HTR-8/SVneo (cell line): ENCODE measurements at regions not wholly inside any gene's neighbourhood (a gene's known extent, or its start where the extent isn't known, plus 50 kb on each side); places are given as distances from the start of the nearest gene placed in this dataset.
"Not testable (repeated sequence)": the region's sequence is repeated elsewhere in the genome, so short reads cannot be mapped to it uniquely, and the experiment has no call there.

Source experiments
- DNase-seq: peaks from one replicate; pipeline ENCODE4 v3.0.0; 2011; ENCODE audit warnings: low spot score, mixed read lengths; ENCODE audit not compliant: insufficient read length
- FAIRE-seq: peaks from 2 replicates; lab custom pipeline; 2011; peaks lifted over from hg19 to GRCh38; lab: Jason Lieb, UNC

DNA sequence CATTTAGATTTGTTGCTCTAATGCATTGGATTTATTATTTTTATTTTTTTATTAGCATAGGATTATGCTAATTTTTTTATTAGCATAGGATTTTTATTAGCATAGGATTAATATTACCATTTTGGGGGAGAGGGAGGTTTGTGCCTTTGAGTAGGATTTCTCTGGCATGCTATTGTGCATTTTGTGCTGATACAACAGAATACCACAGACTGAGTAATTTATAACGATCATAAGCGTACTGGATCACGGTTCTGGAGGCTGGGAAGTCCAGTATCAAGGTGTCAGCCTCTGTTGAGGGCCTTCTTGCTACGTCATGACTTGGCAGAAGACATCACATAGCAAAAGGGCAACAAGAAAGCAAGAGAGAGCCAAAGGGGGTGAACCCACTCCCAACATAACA lies 187.5 kb downstream of the XPNPEP1 start:
- FAIRE-seq, result no peak

DNA sequence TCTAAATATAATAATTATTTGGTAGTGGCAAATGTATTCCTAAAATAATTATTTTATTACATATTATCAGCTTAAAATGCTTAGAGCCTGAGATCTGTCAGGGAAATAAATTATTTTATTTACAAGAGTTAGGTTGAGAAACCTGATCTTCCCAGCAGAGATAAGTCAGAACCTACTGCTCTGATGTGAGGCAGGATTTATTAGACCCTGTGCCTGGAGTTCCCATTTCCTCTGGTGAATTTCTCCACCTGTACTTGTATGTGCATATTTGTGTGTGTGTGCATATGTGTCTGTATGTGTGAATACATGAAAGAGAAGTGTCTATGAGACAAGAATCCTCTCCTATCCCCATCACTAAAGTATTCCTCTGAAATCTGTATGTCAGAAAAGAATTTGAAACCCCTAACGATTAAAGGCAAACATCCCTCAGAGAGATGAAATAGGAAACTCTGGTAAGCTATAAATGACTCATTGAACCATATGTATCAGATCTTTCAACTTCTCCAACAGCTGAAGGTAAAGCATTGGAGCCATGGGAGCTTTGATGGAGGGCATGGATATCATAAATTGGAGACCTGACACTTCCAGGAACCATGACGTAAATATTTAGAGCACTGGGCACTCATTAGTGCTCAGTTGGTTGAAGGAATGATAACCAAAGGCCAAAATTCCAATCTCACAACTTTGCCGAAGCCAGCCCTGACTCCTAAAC lies 190.9 kb downstream of the XPNPEP1 start:
- no peak for DNase-seq
- FAIRE-seq, result no peak

More for the DNA sequence above, 187.5 kb downstream of the XPNPEP1 start:
- DNase-seq, result no peak

DNA sequence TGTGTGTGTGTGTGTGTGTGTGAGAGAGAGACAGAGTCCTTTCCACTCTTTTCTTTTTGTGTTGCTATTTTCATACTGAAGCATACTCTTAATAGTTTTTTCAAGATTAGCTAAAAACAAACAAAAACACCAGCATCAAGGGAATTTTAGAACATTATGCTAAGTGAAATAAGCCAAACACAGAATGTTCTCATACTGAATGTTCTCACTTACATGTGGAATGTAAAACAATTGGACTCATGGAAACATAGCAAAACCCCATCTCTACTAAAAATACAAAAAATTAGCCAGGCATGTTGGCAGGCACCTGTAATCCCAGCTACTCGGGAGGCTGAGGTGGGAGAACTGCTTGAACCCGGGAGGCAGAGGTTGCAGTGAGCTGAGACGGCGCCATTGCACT lies 193.4 kb downstream of the XPNPEP1 start:
- FAIRE-seq, result not testable (repeated sequence)

DNA sequence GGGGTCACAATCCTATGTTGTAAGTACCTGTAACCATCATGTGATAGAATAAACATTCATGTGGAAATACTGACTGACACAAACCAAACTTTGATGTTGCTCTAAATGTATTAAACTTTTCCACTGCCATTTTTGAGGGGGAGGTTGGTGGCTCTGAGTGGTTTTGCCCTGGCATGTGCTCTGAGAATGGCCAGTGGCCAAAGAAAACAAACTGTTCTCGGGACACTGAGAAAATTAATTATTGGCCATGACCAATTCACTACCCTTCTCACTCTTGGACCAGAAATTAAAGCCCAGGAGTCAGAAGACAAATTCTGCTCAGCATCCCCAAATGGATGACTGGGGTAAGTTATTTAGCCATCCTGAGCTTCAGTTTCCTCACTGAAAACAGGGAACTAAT lies 195.9 kb downstream of the XPNPEP1 start:
- DNase-seq (no peak), FAIRE-seq (no peak)

More for the DNA sequence above, 193.4 kb downstream of the XPNPEP1 start:
- DNase-seq, result not testable (repeated sequence)

DNA sequence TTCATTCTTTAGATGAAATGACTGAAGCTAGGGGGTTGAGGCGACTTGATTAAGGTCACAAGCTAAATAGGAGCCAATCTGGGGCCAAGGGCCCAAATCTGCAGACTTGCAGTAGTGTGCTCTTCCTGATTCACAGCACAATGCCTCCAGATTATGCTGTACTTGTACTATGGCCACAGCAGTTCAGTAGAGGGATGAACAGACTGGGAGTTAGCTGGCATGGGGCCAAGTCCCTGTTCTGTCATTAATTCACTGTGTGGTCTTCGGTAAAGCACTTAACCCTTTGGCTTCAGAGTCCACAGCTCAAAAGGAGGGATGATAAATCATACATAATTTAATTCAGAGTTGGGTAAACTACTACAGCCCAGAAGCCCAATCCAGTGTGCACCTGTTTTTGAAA lies 196.8 kb downstream of the XPNPEP1 start:
- FAIRE-seq, result no peak

DNA sequence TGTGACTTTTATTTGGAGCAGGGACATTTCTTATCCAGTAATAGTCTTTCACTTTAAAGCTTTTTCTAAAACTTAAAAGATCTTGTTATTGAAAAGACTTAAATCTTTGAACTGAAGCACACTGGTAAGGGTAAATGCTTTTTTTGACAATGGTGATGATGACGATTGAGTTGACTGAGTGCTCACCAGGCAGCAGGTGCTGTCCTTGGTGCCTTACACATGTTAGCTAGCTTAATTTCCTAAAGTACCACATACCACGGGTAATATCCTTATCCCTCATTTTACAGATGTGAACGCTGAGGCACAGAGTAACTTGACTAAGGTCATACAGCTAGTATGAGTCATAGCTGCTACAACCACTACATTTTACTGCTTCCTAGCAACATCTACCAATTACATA lies 200.0 kb downstream of the XPNPEP1 start:
- DNase-seq, result no peak

More for the DNA sequence above, 196.8 kb downstream of the XPNPEP1 start:
- no peak for DNase-seq

DNA sequence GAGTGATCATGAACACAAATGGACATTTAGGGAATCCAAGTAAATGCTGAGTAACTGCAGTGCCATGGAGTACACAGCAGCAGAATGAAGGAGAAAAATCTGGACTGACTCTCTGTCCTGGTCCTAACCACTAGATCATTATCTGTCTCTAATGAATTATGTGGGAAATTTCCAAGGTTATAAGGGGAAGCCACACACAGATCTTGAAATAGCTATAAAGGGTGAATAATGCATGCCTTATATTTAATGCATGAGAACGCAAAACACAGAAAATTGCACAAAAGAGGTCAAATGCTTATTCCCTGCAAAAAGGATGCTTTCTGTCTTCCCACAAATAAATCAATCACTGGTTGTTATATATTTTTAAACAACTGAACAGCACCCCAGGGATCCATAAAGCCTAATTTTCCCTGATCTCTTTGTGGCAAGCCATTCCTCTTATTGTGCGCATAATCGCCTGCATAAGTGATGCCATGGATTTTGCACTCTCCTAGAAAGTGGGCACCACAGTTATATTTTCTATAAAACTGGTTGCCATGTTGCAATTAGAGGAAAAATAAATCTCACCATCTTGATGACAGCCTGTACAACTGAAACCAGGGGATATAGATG lies 201.8 kb downstream of the XPNPEP1 start:
- DNase-seq (no peak), FAIRE-seq (no peak)

More for the DNA sequence above, 200.0 kb downstream of the XPNPEP1 start:
- no peak for FAIRE-seq

DNA sequence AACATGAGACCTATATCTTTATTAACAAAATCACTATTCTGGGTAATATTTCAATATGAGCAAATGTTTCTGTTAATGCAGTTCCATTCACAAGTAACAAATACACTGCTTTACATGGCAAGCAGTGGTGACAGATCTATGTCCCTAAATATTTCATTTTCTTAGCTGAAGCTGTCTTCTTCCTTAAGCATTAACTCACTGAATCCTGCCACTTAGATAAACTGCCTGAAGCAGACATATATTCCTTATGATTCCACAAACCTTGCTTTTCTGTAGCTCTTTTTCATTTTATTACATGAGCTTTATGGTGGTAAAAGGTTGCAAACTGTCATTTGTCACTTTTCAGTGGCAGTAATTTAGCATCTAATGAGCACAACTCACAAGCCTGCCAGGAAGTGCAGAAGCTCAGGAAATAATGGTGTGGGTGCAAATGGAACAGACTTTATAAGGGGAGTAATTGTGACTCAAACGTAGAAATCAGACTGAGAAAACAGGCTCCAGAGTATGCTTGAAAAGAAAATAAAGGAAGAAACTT lies 217.2 kb downstream of the XPNPEP1 start:
- FAIRE-seq (no peak), DNase-seq (no peak)

DNA sequence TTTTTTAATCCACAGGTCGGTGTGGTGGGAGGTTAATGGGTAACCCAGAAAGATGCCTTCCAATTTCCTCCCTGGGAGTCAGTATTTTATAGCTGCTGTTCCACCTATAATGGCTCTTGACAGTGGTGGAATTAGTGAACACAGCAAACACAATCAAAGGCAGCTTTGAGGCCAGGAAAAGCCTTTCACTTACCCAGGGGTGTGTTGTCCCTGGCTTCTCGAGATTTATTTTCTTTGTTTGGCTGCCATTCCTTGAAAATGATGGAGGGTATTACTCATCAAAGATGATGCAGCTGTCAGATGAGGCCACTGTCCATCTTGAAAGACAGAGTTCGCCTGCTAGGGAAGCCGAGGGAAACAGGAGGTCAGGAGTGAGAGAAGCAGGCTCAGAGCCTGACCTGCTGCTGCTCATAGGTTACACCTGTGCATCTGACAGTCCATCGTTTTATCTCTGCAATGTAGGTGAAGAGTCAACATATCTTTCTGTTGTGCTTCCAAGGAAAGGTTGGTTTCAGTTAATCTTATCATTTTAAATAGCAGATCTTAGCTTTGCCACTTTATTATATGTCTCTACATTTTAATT lies 221.6 kb downstream of the XPNPEP1 start:
- DNase-seq (no peak), FAIRE-seq (no peak)

DNA sequence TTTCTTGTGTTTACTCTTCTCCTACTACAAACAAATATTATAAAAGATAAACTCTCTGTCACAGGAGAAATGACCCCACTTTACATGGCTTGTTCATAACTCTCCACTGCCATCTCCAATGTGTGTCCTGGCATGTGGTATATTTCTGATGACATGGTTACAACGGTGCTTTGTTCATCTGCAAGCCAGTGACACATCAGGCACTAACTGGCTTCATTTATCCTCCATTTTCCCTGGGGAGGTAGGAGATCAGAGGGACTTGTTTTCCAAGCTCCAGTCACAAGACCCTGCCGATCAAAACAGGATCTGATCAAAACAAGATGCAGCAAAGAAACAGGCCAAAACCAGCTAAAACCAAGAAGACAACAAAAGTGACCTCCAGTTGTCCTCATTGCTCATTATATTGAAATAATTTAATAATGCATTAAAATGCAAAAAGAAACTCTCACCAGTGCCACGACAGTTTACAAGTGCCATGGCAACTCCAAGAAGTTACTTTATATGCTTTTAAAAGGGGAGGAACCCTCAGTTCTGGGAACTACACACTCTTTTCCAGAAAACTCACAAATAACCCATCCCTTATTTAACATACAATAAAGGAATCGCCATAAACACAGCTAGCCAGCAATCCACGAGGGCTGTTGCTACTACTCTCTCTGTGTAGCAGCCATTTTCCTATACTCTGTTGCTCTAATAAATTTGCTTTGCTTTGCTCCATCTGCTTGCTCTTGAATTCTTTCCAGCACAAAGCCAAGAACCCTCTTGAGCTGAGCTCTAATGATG lies 224.2 kb downstream of the XPNPEP1 start:
- no peak for DNase-seq

DNA sequence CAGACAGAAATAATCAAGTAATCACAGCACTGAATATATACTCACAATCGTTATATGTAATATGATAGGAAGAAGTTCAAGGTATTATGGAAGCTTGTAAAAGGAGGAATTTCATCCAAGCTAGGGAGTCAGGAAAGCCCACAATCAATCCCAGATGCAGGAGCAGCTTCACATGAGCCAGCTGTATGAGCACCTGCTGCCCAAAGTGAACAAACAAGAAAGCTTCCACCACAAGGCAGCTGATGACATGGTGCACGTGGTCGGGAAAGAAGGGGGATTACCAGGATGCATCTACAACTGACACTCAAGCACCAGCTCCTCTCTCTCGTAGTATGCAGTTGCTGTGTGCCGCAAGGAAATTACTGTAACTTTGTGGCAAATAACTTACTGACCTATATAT lies 225.2 kb downstream of the XPNPEP1 start:
- no peak for DNase-seq
- FAIRE-seq, result no peak

More for the DNA sequence above, 224.2 kb downstream of the XPNPEP1 start:
- FAIRE-seq, result no peak

DNA sequence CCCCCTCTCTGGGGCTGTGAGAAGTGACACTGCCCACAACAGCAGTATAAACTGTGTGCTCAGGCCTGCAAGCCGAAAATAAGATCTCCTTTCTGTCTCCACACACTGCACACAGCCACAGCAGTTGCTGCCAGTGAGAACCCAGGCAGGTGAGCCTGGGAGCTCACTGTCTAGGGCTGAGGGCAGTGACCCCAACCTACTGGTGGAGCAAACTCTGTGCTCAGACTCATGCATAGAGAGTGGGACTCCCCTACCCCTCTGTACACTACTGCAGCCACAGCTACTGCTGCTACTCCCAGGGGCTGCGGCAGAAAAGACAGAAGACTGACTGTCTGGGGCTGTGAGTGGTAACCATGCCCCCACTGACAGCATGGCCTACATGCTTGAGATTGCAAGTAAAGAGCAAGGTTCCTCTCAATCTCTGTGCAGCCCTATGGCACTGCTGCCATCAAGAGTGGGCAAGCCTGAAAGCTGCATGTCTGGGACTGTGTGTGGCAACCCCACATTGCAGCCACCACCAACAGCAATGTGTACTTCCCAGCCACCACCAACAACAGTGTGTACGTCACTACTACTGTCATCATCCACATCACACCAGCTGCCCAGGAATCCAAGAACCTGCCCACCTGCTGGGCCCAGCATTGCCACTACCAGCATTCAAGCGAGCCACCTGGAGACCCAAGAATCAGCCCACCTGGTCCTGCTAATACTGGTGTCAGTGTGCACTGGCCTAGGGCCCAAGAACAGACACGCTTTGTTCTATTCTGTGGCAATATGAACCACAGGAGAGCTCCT lies 226.1 kb downstream of the XPNPEP1 start:
- DNase-seq (no peak), FAIRE-seq (no peak)

DNA sequence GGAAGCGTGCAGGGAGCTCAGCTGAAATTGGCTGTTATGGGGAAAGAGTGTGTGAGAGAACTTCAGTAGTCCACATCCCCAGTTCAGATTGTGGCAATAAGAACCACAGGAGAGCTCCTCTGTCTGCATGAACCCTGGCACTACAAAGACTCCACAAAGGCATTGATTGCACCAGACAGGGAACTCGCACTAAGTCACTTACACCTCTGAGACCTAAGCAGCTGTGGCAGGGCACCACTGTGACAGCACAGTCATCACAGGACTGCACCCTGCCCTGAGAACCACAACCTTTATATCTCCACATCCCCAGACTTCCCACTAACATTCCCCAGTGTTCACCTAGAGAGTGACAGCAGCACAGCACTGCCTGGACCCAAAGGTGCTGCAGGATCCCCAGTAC lies 226.8 kb downstream of the XPNPEP1 start:
- no peak for FAIRE-seq
- DNase-seq, result no peak

DNA sequence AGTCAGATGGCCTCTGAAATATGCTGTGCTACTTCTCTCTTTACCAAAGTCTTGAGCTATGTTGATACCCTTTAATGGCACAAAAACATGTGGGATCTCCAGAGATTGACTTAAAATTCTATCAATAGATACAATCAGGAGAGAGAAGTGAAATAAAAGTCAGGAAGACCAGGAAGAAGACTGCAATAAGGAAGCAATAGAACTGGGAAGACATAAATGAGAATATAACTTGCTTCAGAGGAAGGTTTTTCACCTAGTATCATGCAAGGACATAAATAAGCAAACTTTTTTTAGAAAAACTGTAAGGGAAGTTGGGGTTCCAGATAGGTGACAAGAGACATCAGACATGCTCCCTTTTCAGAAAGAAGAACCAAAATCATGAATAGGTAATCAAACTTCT lies 227.3 kb downstream of the XPNPEP1 start:
- DNase-seq, result no peak
- no peak for FAIRE-seq

DNA sequence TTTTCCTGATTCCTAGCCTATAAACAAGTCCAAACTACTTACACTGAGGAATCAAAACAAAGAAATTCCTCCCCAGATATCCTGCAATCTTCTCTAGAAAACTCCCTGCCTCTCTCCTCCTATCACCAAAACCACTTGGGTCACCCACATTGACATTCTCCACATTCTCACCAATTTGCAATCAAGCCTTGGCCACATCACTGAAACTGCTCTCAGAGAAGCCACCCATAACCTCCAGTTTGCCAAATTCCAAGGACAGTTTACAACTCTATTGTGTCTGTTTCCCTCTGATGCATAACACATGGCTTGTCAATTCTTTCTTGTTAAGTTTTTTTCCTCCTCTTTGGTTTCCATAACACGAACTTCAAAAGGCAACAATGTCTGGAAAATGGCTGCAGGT lies 233.5 kb downstream of the XPNPEP1 start:
- no peak for DNase-seq
- FAIRE-seq, result no peak

DNA sequence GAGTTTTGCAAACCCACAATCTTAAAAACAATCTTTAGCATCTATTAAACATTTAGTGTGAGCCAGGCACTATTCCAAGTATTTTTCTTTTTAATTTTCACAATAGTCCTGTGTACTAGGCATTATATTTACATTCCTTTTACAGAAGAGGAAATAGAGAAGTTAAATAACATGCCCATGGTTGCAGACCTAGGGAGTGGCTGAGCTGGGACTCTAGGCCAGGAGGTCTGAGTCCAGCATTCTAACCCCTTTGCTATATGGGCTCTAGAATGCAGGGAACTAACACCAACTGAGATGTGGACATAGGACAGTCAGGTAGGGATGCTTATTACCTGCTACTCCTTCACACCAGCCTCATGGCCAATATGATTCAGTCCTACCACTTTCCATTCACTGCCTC lies 243.8 kb downstream of the XPNPEP1 start:
- FAIRE-seq, result no peak
- no peak for DNase-seq

DNA sequence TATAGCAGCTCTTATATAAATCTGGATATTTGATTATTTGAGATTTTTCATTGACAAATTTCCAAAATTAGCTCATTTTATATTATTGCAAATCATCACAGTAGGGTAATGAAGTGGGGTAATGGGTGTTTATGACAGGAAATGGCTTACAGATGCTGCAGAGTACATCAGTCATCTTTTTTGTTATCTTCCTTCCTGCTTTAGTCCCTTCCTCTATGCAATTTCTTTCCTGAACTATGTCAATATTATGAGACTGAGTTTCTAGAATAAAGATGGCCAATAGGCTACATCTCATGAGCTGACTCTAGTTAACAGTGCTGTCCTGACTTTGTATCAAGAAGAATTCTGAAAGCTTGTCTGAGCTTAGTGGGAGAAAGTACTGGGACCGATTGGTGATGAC lies 244.5 kb downstream of the XPNPEP1 start:
- no peak for FAIRE-seq
- DNase-seq, result no peak

DNA sequence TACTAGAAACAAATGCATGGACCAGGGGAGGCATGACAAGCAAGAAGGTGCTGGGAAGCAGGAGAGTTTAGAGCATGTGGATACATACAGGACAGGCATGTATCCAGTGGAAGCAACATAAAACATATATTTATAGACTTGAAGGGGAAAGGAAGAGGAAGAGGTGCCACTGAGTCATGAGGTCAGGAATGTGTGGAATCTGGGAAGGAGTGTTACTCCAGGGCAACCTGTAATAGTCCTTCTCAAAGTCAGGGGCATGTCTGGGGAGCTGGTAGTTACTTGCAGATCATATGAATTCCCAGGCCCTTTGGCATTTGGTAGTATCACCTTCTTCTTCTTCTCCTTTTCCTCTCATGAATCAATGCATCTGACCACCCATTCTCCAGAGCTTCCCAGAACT lies 246.6 kb downstream of the XPNPEP1 start:
- DNase-seq (no peak), FAIRE-seq (no peak)

DNA sequence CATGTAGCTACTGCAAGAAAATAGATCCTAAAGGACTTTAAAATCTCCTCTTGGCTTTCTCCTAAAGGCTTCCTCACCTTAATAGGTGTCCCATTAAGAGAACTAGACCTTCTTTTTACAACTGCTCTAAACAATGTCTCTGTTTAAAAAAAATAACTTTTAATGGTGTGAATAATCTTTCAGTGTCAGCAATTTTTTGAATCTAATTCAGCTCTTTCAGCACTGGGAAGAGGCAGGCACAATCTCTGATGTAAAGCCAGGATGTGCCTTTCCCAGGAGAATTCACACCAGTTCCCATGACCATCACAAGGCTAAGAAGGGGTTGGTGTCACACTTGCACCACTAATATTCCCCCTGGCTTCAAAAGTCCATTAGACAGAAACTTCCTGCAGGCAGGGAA lies 254.6 kb downstream of the XPNPEP1 start:
- no peak for FAIRE-seq

DNA sequence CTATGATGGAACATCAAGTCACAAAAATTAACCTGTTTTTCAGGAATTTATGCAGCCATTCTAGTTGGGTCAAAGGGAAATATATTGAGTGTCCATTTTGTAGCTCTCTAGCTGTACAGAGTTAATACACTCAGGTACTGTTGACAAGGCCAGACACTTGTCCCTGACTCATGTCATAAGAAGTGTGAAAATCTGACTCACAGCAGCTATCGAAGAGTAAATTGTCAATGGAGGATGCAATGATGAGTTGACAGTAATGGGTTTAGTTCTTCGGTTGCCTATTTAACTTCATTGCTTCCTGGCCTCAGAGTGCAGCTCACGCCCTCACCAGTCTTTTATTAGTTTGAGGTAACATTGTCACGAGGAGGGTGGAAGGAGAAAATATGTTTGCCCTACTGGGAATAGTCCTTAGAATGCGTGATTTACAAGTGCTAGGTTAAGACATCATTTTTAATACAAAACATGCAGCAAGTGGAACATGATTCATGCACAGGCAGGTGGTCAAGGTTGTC lies 255.1 kb downstream of the XPNPEP1 start:
- no peak for DNase-seq
- FAIRE-seq, result no peak

More for the DNA sequence above, 254.6 kb downstream of the XPNPEP1 start:
- no peak for DNase-seq
